H9 (cell line): ENCODE measurements at regions not wholly inside any gene's neighbourhood (a gene's known extent, or its start where the extent isn't known, plus 50 kb on each side); places are given as distances from the start of the nearest gene placed in this dataset.

Experiments used
- DNase-seq: peaks from one replicate; pipeline ENCODE4 v3.0.0-alpha.2; 2017
- H2AFZ ChIP-seq: one replicate; pipeline ENCODE4 v1.6.1; 2013; ENCODE audit warnings: mild to moderate bottlenecking, low read length, control low read depth, moderate library complexity
- H2AK5ac ChIP-seq: 2 replicates; pipeline ENCODE4 v1.6.1; 2013; ENCODE audit warnings: low read length, control low read depth, mixed read lengths; ENCODE audit not compliant: insufficient read length
- H2BK120ac ChIP-seq: one replicate; pipeline ENCODE4 v1.6.1; 2013; ENCODE audit warnings: low read depth, mild to moderate bottlenecking, low read length, control low read depth, inconsistent platforms; ENCODE audit not compliant: poor library complexity, severe bottlenecking
- H2BK12ac ChIP-seq: 2 replicates; pipeline ENCODE4 v1.6.1; 2013; ENCODE audit warnings: low read length, control low read depth, mixed read lengths, low read depth; ENCODE audit not compliant: insufficient read length
- H2BK15ac ChIP-seq: 2 replicates; pipeline ENCODE4 v1.6.1; 2013; ENCODE audit warnings: low read depth, low read length, control low read depth
- H2BK20ac ChIP-seq: one replicate; pipeline ENCODE4 v1.6.1; 2013; ENCODE audit warnings: low read depth, mild to moderate bottlenecking, low read length, control low read depth, inconsistent platforms; ENCODE audit not compliant: poor library complexity, severe bottlenecking
- H2BK5ac ChIP-seq: 2 replicates; pipeline ENCODE4 v1.6.1; 2013; ENCODE audit warnings: low read length, control low read depth, mixed read lengths; ENCODE audit not compliant: insufficient read length
- H3K14ac ChIP-seq: 2 replicates; pipeline ENCODE4 v1.6.1; 2013; ENCODE audit warnings: low read length, control low read depth; ENCODE audit not compliant: insufficient read depth
- H3K18ac ChIP-seq: 2 replicates; pipeline ENCODE4 v1.6.1; 2013; ENCODE audit warnings: low read depth, mild to moderate bottlenecking, mixed read lengths, low read length, control low read depth; ENCODE audit not compliant: insufficient read length
- H3K23ac ChIP-seq: 2 replicates; pipeline ENCODE4 v1.6.1; 2013; ENCODE audit warnings: low read length, control low read depth, mixed read lengths, low read depth; ENCODE audit not compliant: insufficient read length
- H3K23me2 ChIP-seq: 2 replicates; pipeline ENCODE4 v1.6.1; 2013; ENCODE audit warnings: low read depth, mild to moderate bottlenecking, mixed read lengths, low read length, control low read depth; ENCODE audit not compliant: insufficient read length, poor library complexity, severe bottlenecking
- H3K27ac ChIP-seq: 2 replicates; pipeline ENCODE4 v1.5.1; 2013; ENCODE audit warnings: low read length, control low read depth, mixed read lengths, low read depth; ENCODE audit not compliant: insufficient read length
- H3K27me3 ChIP-seq: 2 replicates; pipeline ENCODE4 v1.6.1; 2013; ENCODE audit warnings: low read length, control low read depth, inconsistent platforms; ENCODE audit not compliant: insufficient read depth
- H3K4ac ChIP-seq: 2 replicates; pipeline ENCODE4 v1.6.1; 2013; ENCODE audit warnings: low read depth, mild to moderate bottlenecking, control low read depth, inconsistent platforms, low read length, moderate library complexity
- H3K4me1 ChIP-seq: 2 replicates; pipeline ENCODE4 v1.6.1; 2013; ENCODE audit warnings: low read length, control low read depth, inconsistent platforms; ENCODE audit not compliant: insufficient read depth
- H3K4me2 ChIP-seq: 2 replicates; pipeline ENCODE4 v1.6.1; 2013; ENCODE audit warnings: low read length, control low read depth, mixed read lengths; ENCODE audit not compliant: insufficient read length, insufficient read depth
- H3K56ac ChIP-seq: 2 replicates; pipeline ENCODE4 v1.6.1; 2013; ENCODE audit warnings: low read depth, mild to moderate bottlenecking, mixed read lengths, low read length, control low read depth; ENCODE audit not compliant: insufficient read length
- H3K79me1 ChIP-seq: 2 replicates; pipeline ENCODE4 v1.6.1; 2013; ENCODE audit warnings: low read depth, mild to moderate bottlenecking, moderate library complexity, low read length, control low read depth, inconsistent platforms; ENCODE audit not compliant: insufficient read depth, poor library complexity, severe bottlenecking
- H3K79me2 ChIP-seq: 2 replicates; pipeline ENCODE4 v1.6.1; 2013; ENCODE audit warnings: low read length, control low read depth, inconsistent platforms; ENCODE audit not compliant: insufficient read depth
- H3K9ac ChIP-seq: 2 replicates; pipeline ENCODE4 v1.6.1; 2013; ENCODE audit warnings: low read length, control low read depth, mixed read lengths; ENCODE audit not compliant: insufficient read length; ENCODE audit errors: extremely low read depth
- H3K9me3 ChIP-seq: one replicate; pipeline ENCODE4 v1.6.1; 2013; ENCODE audit warnings: low read depth, low read length, inconsistent platforms; ENCODE audit not compliant: control insufficient read depth
- H3T11ph ChIP-seq: one replicate; pipeline ENCODE4 v1.6.1; 2013; ENCODE audit warnings: mild to moderate bottlenecking, low read length, control low read depth, inconsistent platforms
- H4K20me1 ChIP-seq: one replicate; pipeline ENCODE4 v1.6.1; 2013; ENCODE audit not compliant: control insufficient read depth, insufficient read length, insufficient read depth
- H4K5ac ChIP-seq: 2 replicates; pipeline ENCODE4 v1.6.1; 2013; ENCODE audit warnings: low read depth, mild to moderate bottlenecking, mixed read lengths, low read length, control low read depth; ENCODE audit not compliant: insufficient read length
- H4K8ac ChIP-seq: replicated peaks from 2 replicates; pipeline ENCODE4 v1.6.1; 2013; ENCODE audit warnings: low read length, control low read depth, mixed read lengths, low read depth; ENCODE audit not compliant: insufficient read length
- H4K91ac ChIP-seq: 2 replicates; pipeline ENCODE4 v1.6.1; 2013; ENCODE audit warnings: low read depth, mild to moderate bottlenecking, moderate library complexity, mixed read lengths, low read length, control low read depth; ENCODE audit not compliant: insufficient read length
- H3K27ac Mint-ChIP-seq, 3 experiments: 2 replicates in 2 of 3; 3 replicates in 1 of 3; pipeline ENCODE4 v1.8.0; 2020 to 2021; ENCODE audit warnings: mixed read lengths in 3 of 3, mild to moderate bottlenecking in 1 of 3, moderate library complexity in 1 of 3
- H3K27me3 Mint-ChIP-seq: 2 replicates; pipeline ENCODE4 v1.8.0; 2021; ENCODE audit warnings: low read depth, mild to moderate bottlenecking, moderate library complexity, mixed read lengths
- H3K36me3 Mint-ChIP-seq, 3 experiments: 2 replicates in 2 of 3; 3 replicates in 1 of 3; pipeline ENCODE4 v1.8.0; 2020 to 2021; ENCODE audit warnings: low read depth in 3 of 3, mixed read lengths in 3 of 3; ENCODE audit not compliant: insufficient read depth in 1 of 3
- H3K4me1 Mint-ChIP-seq, 2 experiments: 2 replicates each; pipeline ENCODE4 v1.8.0; 2020; ENCODE audit warnings: mixed read lengths in 2 of 2
- H3K4me3 Mint-ChIP-seq, 2 experiments: 2 replicates in 1 of 2; 3 replicates in 1 of 2; pipeline ENCODE4 v1.8.0; 2020 to 2021; ENCODE audit warnings: mild to moderate bottlenecking in 2 of 2, mixed read lengths in 2 of 2, moderate library complexity in 1 of 2
- H3K9me3 Mint-ChIP-seq, 2 experiments: 2 replicates in 1 of 2; 3 replicates in 1 of 2; pipeline ENCODE4 v1.8.0; 2020; ENCODE audit warnings: mild to moderate bottlenecking in 2 of 2, mixed read lengths in 2 of 2, moderate library complexity in 1 of 2
- CTCF ChIP-seq: fragments of 200-600 bp; sonication (generic); conservative IDR thresholded peaks from 3 replicates; pipeline ENCODE4 v1.8.0; 2021; ENCODE audit warnings: antibody characterized with exemption, mild to moderate bottlenecking
- WGBS: extraction: QIAGEN DNeasy Blood & Tissue Kit; methylation state at CpG from one replicate; pipeline ENCODE4 v1.1.7; 2013; ENCODE audit warnings: missing lambda C conversion rate, low lambda C conversion rate, mixed read lengths; ENCODE audit not compliant: insufficient read length; ENCODE audit errors: extremely low coverage; 5-methylcytosine and 5-hydroxymethylcytosine counted together

- H3K4me1 ChIP-seq: no peaks in the 10 kb centered on the region
- H4K91ac ChIP-seq: no peak overlapping the region
- Mint-ChIP-seq H3K9me3 (no peaks in the 10 kb centered on the region; a peak in 1 of 5 replicates), H3K27ac (no peak overlapping the region), H3K4me1 (peaks cover 25 to 28% of the 10 kb centered on the region in 2 experiments), H3K27me3 (no peaks in the 10 kb centered on the region), H3K36me3 (no peaks in the 10 kb centered on the region), H3K4me3 (no peak overlapping the region)
- no peaks in the 10 kb centered on the region for H3K79me1 ChIP-seq
- H3K18ac ChIP-seq: no peak overlapping the region
- no peak overlapping the region for H3K27ac ChIP-seq
- no peak overlapping the region for H2BK12ac ChIP-seq
- no peak overlapping the region for H2BK20ac ChIP-seq
- no peaks in the 10 kb centered on the region for H3K27me3 ChIP-seq
- H4K5ac ChIP-seq: no peak overlapping the region
- no peaks in the 10 kb centered on the region for H4K20me1 ChIP-seq
- no peaks in the 10 kb centered on the region for H3K23me2 ChIP-seq
- no peak overlapping the region for H3K4me2 ChIP-seq
- DNase-seq: no peak
- H2AFZ ChIP-seq: no peak overlapping the region
- H3K56ac ChIP-seq: no peak overlapping the region
- no peak overlapping the region for H2AK5ac ChIP-seq
- no peak overlapping the region for H3K14ac ChIP-seq
- H3K9ac ChIP-seq: no peak overlapping the region
- H4K8ac ChIP-seq: no peak overlapping the region
- H3K9me3 ChIP-seq: no peaks in the 10 kb centered on the region
- TF ChIP-seq CTCF: no peak
- no peak overlapping the region for H3K4ac ChIP-seq
- no peaks in the 10 kb centered on the region for H3K79me2 ChIP-seq
- no peak overlapping the region for H3T11ph ChIP-seq
- H2BK15ac ChIP-seq: no peak overlapping the region
- no peak overlapping the region for H2BK120ac ChIP-seq
- WGBS: no CpG with 5 or more reads among the region's 5 CpGs
- H3K23ac ChIP-seq: no peak overlapping the region
- no peak overlapping the region for H2BK5ac ChIP-seq
Observed at GRCh38 chr15:96804754-96805153, 474.3 kb downstream of the NR2F2 start.
